GM23338 (cell line): ENCODE measurements at regions not wholly inside any gene's neighbourhood (a gene's known extent, or its start where the extent isn't known, plus 50 kb on each side); places are given as distances from the start of the nearest gene placed in this dataset.

Experiments used
- ATAC-seq: fragments of 200-7000 bp; cut with Tn5 transposase; 3 replicates; pipeline ENCODE4 v1.9.1; 2020
- DNase-seq: peaks from one replicate; pipeline ENCODE4 v3.0.0-alpha.2; 2015; ENCODE audit warnings: low spot score
- H2AFZ ChIP-seq: fragments of 200-600 bp; sonication (generic); 2 replicates; pipeline ENCODE4 v1.8.0; 2016; ENCODE audit warnings: antibody characterized with exemption, mild to moderate bottlenecking, moderate library complexity
- H3F3A ChIP-seq: fragments of 200-600 bp; sonication (generic); replicated peaks from 2 replicates; pipeline ENCODE4 v1.8.0; 2017; ENCODE audit warnings: antibody characterized with exemption, mixed run types, low read depth
- H3K27ac ChIP-seq: fragments of 200-600 bp; sonication (generic); 2 replicates; pipeline ENCODE4 v1.6.1; 2016; ENCODE audit warnings: low read depth
- H3K27me3 ChIP-seq: fragments of 200-600 bp; sonication (generic); 2 replicates; pipeline ENCODE4 v1.8.0; 2016; ENCODE audit warnings: mild to moderate bottlenecking, mixed run types, moderate library complexity; ENCODE audit not compliant: insufficient read depth
- H3K36me3 ChIP-seq: fragments of 200-600 bp; sonication (generic); 2 replicates; pipeline ENCODE4 v1.8.0; 2016; ENCODE audit warnings: mild to moderate bottlenecking; ENCODE audit not compliant: insufficient read depth
- H3K4me1 ChIP-seq: fragments of 200-600 bp; sonication (generic); 2 replicates; pipeline ENCODE4 v1.8.0; 2016; ENCODE audit warnings: mild to moderate bottlenecking, moderate library complexity; ENCODE audit not compliant: insufficient read depth
- H3K4me2 ChIP-seq: fragments of 200-600 bp; sonication (generic); 2 replicates; pipeline ENCODE4 v1.7.1; 2017; ENCODE audit warnings: mixed run types
- H3K4me3 ChIP-seq: fragments of 200-600 bp; sonication (generic); 2 replicates; pipeline ENCODE4 v1.6.1; 2016; ENCODE audit warnings: mixed run types
- H3K79me2 ChIP-seq: fragments of 200-600 bp; sonication (generic); replicated peaks from 2 replicates; pipeline ENCODE4 v1.8.0; 2017; ENCODE audit warnings: mild to moderate bottlenecking; ENCODE audit not compliant: insufficient read depth
- H3K9me2 ChIP-seq: fragments of 200-600 bp; sonication (generic); 2 replicates; pipeline ENCODE4 v1.8.0; 2017; ENCODE audit not compliant: insufficient read depth
- H4K20me1 ChIP-seq: fragments of 200-600 bp; sonication (generic); replicated peaks from 2 replicates; pipeline ENCODE4 v1.8.0; 2017; ENCODE audit warnings: mild to moderate bottlenecking; ENCODE audit not compliant: insufficient read depth
- H3K27ac Mint-ChIP-seq: 2 replicates; pipeline ENCODE4 v1.8.0; 2020; ENCODE audit warnings: inconsistent platforms, mild to moderate bottlenecking, moderate library complexity, mixed read lengths
- H3K27me3 Mint-ChIP-seq: 3 replicates; pipeline ENCODE4 v1.8.0; 2022; ENCODE audit warnings: low read depth, mild to moderate bottlenecking, moderate library complexity, mixed read lengths, inconsistent platforms; ENCODE audit not compliant: insufficient read depth, poor library complexity
- H3K36me3 Mint-ChIP-seq: 3 replicates; pipeline ENCODE4 v1.8.0; 2021; ENCODE audit warnings: low read depth, mild to moderate bottlenecking, inconsistent platforms, moderate library complexity, mixed read lengths
- H3K4me1 Mint-ChIP-seq: 3 replicates; pipeline ENCODE4 v1.8.0; 2020; ENCODE audit warnings: mild to moderate bottlenecking, inconsistent platforms, mixed read lengths
- H3K4me3 Mint-ChIP-seq: 3 replicates; pipeline ENCODE4 v1.8.0; 2021; ENCODE audit warnings: moderate library complexity, mild to moderate bottlenecking, inconsistent platforms, mixed read lengths
- H3K9me3 Mint-ChIP-seq: 3 replicates; pipeline ENCODE4 v1.8.0; 2020; ENCODE audit warnings: moderate library complexity, mild to moderate bottlenecking, inconsistent platforms, mixed read lengths
- CREB1 ChIP-seq: fragments of 250-450 bp; sonication (Bioruptor Pico); IDR thresholded peaks from 2 replicates; pipeline ENCODE4 v1.5.0; 2020; ENCODE audit warnings: low read depth, mild to moderate bottlenecking, moderate library complexity
- CTCF ChIP-seq, 2 experiments: fragments of 200-600 bp in 1 of 2; sonication (generic) in 1 of 2; conservative IDR thresholded peaks; 2 replicates each; pipeline versions ENCODE4 v1.5.1 to v1.6.1; 2016 to 2017; ENCODE audit warnings: antibody characterized with exemption in 2 of 2, low read depth in 2 of 2, mild to moderate bottlenecking in 2 of 2, moderate library complexity in 1 of 2
- ETS1 ChIP-seq: IDR thresholded peaks from 2 replicates; pipeline ENCODE4 v1.6.1; 2016; ENCODE audit warnings: antibody characterized with exemption
- EZH2 ChIP-seq: fragments of 200-600 bp; sonication (generic); IDR thresholded peaks from one replicate; pipeline ENCODE4 v1.8.0; 2017; ENCODE audit warnings: antibody characterized with exemption, mild to moderate bottlenecking, low read depth; ENCODE audit not compliant: unreplicated experiment
- EZH2phosphoT487 ChIP-seq: fragments of 200-600 bp; sonication (generic); IDR thresholded peaks from one replicate; pipeline ENCODE4 v1.8.1; 2018; ENCODE audit warnings: antibody characterized with exemption; ENCODE audit not compliant: unreplicated experiment
- JUNB ChIP-seq: IDR thresholded peaks from one replicate; pipeline ENCODE4 v1.6.1; 2016; ENCODE audit warnings: antibody characterized with exemption; ENCODE audit not compliant: unreplicated experiment
- NANOG ChIP-seq: IDR thresholded peaks from 2 replicates; pipeline ENCODE4 v1.6.1; 2016; ENCODE audit warnings: antibody characterized with exemption, borderline replicate concordance
- POLR2AphosphoS5 ChIP-seq: IDR thresholded peaks from 2 replicates; pipeline ENCODE4 v1.6.1; 2016; ENCODE audit warnings: antibody characterized with exemption, low read depth
- REST ChIP-seq: IDR thresholded peaks from one replicate; pipeline ENCODE4 v1.6.1; 2018; ENCODE audit warnings: antibody characterized with exemption; ENCODE audit not compliant: unreplicated experiment
- STAT1 ChIP-seq: IDR thresholded peaks from one replicate; pipeline ENCODE4 v1.6.1; 2016; ENCODE audit warnings: antibody characterized with exemption; ENCODE audit not compliant: unreplicated experiment
- ZNF114 ChIP-seq: fragments of 250-450 bp; sonication (Bioruptor Pico); IDR thresholded peaks from 2 replicates; pipeline ENCODE4 v1.5.0; 2020; ENCODE audit warnings: mild to moderate bottlenecking, moderate library complexity
- ZNF331 ChIP-seq: fragments of 250-450 bp; sonication (Bioruptor Pico); IDR thresholded peaks from 2 replicates; pipeline ENCODE4 v1.5.0; 2020; ENCODE audit warnings: low read depth, mild to moderate bottlenecking, moderate library complexity
- ZNF462 ChIP-seq: fragments of 250-450 bp; sonication (Bioruptor Pico); IDR thresholded peaks from 2 replicates; pipeline ENCODE4 v1.5.0; 2020; ENCODE audit warnings: mild to moderate bottlenecking, moderate library complexity

- H3K27me3 Mint-ChIP-seq, result peaks cover 7% of the 10 kb centered on the region
These were observed 86.8 kb downstream of the LHX2 start for GRCh38 chr9:124098141-124098905.

More at GRCh38 chr9:124098141-124098905, 86.8 kb downstream of the LHX2 start:
- Histone ChIP-seq H3K27me3 (no peaks in the 10 kb centered on the region), H3K4me3 (no peak overlapping the region), H3K27ac (no peak overlapping the region), H3K4me1 (no peaks in the 10 kb centered on the region), H3K9me2 (no peaks in the 10 kb centered on the region), H4K20me1 (no peaks in the 10 kb centered on the region), H3K4me2 (no peak overlapping the region), H3K36me3 (no peaks in the 10 kb centered on the region), H3K79me2 (no peaks in the 10 kb centered on the region), H2AFZ (no peak overlapping the region), H3F3A (no peaks in the 10 kb centered on the region)
- H3K27ac Mint-ChIP-seq, result no peak overlapping the region
- H3K4me1 Mint-ChIP-seq, result peaks cover 3% of the 10 kb centered on the region; the same call in 1 of the 3 replicates
- no peaks in the 10 kb centered on the region for H3K36me3 Mint-ChIP-seq
- ATAC-seq, result no peak
- TF ChIP-seq STAT1 (no peak), NANOG (no peak), POLR2AphosphoS5 (no peak), JUNB (no peak), ETS1 (no peak), ZNF114 (CRISPR knock-in tag) (no peak), CTCF (conservative IDR thresholded peaks at IDR 0.05; ENCODE audit: low read depth in 2 of 2) (no peak), EZH2phosphoT487 (no peak), ZNF331 (no peak), REST (no peak), CREB1 (CRISPR knock-in tag) (no peak), ZNF462 (CRISPR knock-in tag) (no peak), EZH2 (no peak)
- DNase-seq, result no peak
- H3K4me3 Mint-ChIP-seq, result no peak overlapping the region
- no peaks in the 10 kb centered on the region; the same call in 2 of the 3 replicates for H3K9me3 Mint-ChIP-seq
